Neural progenitor cell (in vitro differentiated cells): ENCODE measurements at regions not wholly inside any gene's neighbourhood (a gene's known extent, or its start where the extent isn't known, plus 50 kb on each side); places are given as distances from the start of the nearest gene placed in this dataset.

Source experiments
- EZH2 ChIP-seq: fragments of 200-600 bp; sonication (generic); IDR thresholded peaks from 2 replicates; pipeline ENCODE4 v1.6.1; 2017; ENCODE audit warnings: antibody characterized with exemption, mild to moderate bottlenecking, moderate library complexity
- TF ChIP-seq, protein P1 (sequence below): fragments of 200-600 bp; sonication (generic); IDR thresholded peaks from 2 replicates; pipeline ENCODE4 v1.5.1; 2017; ENCODE audit warnings: antibody characterized with exemption, mild to moderate bottlenecking

DNA sequence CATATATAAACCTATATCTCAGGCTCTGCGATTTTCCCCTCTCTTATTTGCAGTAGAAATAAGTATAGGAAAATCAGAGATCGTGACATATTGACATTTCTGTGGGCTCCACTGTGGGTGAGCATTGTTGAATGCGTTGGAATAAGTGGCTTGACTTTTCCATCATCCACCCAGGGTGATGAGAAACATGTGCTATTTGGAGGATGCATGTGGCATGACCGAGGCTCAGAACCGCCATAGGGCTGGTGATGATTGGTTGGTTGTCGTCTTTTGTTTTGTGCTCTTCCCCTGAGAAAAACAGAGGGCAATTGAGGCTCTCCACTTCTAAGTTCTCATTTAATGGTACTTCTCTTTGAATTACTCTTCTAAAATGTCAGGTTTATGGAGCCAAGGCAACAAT is 140.1 kb downstream of the MXRA5 start:
- TF ChIP-seq, protein P1, sequence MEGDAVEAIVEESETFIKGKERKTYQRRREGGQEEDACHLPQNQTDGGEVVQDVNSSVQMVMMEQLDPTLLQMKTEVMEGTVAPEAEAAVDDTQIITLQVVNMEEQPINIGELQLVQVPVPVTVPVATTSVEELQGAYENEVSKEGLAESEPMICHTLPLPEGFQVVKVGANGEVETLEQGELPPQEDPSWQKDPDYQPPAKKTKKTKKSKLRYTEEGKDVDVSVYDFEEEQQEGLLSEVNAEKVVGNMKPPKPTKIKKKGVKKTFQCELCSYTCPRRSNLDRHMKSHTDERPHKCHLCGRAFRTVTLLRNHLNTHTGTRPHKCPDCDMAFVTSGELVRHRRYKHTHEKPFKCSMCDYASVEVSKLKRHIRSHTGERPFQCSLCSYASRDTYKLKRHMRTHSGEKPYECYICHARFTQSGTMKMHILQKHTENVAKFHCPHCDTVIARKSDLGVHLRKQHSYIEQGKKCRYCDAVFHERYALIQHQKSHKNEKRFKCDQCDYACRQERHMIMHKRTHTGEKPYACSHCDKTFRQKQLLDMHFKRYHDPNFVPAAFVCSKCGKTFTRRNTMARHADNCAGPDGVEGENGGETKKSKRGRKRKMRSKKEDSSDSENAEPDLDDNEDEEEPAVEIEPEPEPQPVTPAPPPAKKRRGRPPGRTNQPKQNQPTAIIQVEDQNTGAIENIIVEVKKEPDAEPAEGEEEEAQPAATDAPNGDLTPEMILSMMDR: no peak
- TF ChIP-seq EZH2: no peak
